ENCODE measurements at regions not wholly inside any gene's neighbourhood (a gene's known extent, or its start where the extent isn't known, plus 50 kb on each side); places are given as distances from the start of the nearest gene placed in this dataset.
A peak's percentile ranks its signal among the peaks of the same experiment; 100 is the strongest.

DNA sequence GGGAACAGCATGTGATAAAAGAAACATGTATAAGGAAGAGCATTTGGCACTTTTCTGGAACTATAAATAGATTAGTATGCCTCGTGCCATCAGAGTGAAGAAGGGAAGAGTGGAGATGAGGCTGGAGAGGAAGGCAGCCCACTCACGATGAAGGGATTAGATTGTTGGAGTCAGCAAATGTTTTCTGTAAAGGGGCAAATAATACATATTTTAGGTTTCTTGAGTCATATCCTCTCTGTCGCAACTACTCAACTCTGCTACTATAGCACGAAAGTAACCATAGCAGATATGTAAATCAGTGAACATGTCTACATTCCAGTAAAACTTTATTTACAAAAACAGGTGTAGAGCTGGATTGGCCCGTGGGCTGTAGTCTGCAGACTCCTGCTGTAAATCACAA, 147.8 kb downstream of the TENT5C start:
- H3K4me3 ChIP-seq (ENCODE audit: low read depth, low read length) = no peak overlapping the region
- no peaks in the 10 kb centered on the region for H3K36me3 ChIP-seq (ENCODE audit: control insufficient read depth in 2 of 2, insufficient read depth in 1 of 2, low read length in 2 of 2)
- CTCF ChIA-PET = interaction anchor here (0.6 to 9.3 kb wide), 57 partner anchors 8 to 1342 kb away, joined by 3 to 154 read pairs (median 4); partner anchors contain the start of gene TENT5C
- no peak overlapping the region for H3K27ac ChIP-seq (ENCODE audit: extremely low read depth, low read depth, low read length)
- H3K4me1 ChIP-seq (ENCODE audit: control insufficient read depth, insufficient read depth, low read length) = peaks cover 4% of the 10 kb centered on the region; the same call in 1 of the 2 replicates
- no peaks in the 10 kb centered on the region for H3K9me3 ChIP-seq (ENCODE audit: control insufficient read depth, insufficient read depth, low read depth, low read length)
- POLR2A ChIA-PET = no interaction called here
- TF ChIP-seq ZNF621 (tag by site-specific recombination; IDR thresholded peaks at IDR 0.05) (no peak), ZNF473 (tag by site-specific recombination; IDR thresholded peaks at IDR 0.05) (no peak), ZNF558 (tag by site-specific recombination; IDR thresholded peaks at IDR 0.05) (no peak), KLF10 (tag by site-specific recombination; IDR thresholded peaks at IDR 0.05) (no peak), ZNF354C (tag by site-specific recombination; IDR thresholded peaks at IDR 0.05; ENCODE audit: borderline replicate concordance, low read depth) (no peak), ZNF701 (tag by site-specific recombination; IDR thresholded peaks at IDR 0.05) (no peak), ZNF677 (tag by site-specific recombination; IDR thresholded peaks at IDR 0.05) (no peak), ZSCAN23 (tag by site-specific recombination; IDR thresholded peaks at IDR 0.05) (no peak), ZBTB17 (tag by site-specific recombination; IDR thresholded peaks at IDR 0.05) (no peak)
- TF ChIP-seq, protein P1, sequence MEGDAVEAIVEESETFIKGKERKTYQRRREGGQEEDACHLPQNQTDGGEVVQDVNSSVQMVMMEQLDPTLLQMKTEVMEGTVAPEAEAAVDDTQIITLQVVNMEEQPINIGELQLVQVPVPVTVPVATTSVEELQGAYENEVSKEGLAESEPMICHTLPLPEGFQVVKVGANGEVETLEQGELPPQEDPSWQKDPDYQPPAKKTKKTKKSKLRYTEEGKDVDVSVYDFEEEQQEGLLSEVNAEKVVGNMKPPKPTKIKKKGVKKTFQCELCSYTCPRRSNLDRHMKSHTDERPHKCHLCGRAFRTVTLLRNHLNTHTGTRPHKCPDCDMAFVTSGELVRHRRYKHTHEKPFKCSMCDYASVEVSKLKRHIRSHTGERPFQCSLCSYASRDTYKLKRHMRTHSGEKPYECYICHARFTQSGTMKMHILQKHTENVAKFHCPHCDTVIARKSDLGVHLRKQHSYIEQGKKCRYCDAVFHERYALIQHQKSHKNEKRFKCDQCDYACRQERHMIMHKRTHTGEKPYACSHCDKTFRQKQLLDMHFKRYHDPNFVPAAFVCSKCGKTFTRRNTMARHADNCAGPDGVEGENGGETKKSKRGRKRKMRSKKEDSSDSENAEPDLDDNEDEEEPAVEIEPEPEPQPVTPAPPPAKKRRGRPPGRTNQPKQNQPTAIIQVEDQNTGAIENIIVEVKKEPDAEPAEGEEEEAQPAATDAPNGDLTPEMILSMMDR (tag by site-specific recombination; IDR thresholded peaks at IDR 0.05) = no peak
- TF ChIP-seq, protein P2, sequence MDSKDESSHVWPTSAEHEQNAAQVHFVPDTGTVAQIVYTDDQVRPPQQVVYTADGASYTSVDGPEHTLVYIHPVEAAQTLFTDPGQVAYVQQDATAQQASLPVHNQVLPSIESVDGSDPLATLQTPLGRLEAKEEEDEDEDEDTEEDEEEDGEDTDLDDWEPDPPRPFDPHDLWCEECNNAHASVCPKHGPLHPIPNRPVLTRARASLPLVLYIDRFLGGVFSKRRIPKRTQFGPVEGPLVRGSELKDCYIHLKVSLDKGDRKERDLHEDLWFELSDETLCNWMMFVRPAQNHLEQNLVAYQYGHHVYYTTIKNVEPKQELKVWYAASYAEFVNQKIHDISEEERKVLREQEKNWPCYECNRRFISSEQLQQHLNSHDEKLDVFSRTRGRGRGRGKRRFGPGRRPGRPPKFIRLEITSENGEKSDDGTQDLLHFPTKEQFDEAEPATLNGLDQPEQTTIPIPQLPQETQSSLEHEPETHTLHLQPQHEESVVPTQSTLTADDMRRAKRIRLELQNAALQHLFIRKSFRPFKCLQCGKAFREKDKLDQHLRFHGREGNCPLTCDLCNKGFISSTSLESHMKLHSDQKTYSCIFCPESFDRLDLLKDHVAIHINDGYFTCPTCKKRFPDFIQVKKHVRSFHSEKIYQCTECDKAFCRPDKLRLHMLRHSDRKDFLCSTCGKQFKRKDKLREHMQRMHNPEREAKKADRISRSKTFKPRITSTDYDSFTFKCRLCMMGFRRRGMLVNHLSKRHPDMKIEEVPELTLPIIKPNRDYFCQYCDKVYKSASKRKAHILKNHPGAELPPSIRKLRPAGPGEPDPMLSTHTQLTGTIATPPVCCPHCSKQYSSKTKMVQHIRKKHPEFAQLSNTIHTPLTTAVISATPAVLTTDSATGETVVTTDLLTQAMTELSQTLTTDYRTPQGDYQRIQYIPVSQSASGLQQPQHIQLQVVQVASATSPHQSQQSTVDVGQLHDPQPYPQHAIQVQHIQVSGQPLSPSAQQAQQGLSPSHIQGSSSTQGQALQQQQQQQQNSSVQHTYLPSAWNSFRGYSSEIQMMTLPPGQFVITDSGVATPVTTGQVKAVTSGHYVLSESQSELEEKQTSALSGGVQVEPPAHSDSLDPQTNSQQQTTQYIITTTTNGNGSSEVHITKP (tag by site-specific recombination; IDR thresholded peaks at IDR 0.05) = no peak

DNA sequence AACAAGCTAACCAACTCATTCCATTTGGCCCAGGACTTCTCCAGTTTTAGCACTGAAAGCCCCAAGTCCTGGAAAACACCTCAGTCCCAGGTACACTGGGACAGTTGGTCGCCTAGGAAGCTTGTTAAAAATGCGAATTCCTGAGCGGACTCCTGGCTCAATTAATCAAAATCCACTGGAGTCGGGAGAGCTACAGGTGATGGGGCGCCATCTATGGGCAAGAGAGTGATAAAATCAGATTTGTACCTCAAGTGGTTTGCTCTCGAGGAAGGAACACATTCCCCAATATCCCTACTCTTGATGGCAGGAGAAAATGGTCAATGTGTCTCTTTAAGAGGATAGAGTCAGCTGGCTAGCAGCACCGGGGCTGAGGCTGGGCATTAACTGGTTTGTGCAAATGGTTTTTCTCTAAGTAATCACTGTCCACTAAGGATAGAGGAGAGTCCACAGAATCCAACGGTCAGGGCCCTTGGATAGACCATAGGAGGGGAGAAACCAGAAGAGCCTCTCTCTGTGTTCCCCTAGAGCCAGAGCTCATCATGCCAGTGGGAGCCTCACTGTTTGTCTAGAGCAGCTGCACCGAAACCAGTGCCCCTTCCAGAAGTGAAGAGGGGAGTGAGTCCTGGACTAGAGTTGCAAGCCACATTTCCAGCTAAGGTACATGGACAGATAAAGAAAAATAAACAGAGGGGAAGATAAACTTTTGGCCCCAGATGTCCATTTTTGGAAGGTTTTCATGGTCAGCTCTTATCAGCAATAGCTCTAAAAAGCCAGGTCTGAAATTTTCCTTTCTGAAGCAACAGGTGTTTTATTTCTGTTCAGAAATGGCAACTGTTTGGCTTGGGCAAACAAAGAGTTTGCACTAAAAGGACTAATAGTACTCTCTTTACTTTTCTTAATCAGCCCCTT, 148.5 kb downstream of the TENT5C start:
- Histone ChIP-seq H3K4me3 (ENCODE audit: low read depth, low read length) (no peak overlapping the region), H3K36me3 (ENCODE audit: control insufficient read depth in 2 of 2, insufficient read depth in 1 of 2, low read length in 2 of 2) (no peaks in the 10 kb centered on the region), H3K27ac (ENCODE audit: extremely low read depth, low read depth, low read length) (no peak overlapping the region), H3K4me1 (ENCODE audit: control insufficient read depth, insufficient read depth, low read length) (peaks cover 4% of the 10 kb centered on the region; the same call in 1 of the 2 replicates), H3K9me3 (ENCODE audit: control insufficient read depth, insufficient read depth, low read depth, low read length) (no peaks in the 10 kb centered on the region)
- CTCF ChIA-PET = interaction anchor here (0.6 to 9.3 kb wide), 63 partner anchors 9 to 1280 kb away, joined by 3 to 154 read pairs (median 4); partner anchors contain the start of gene TENT5C
- POLR2A ChIA-PET = no interaction called here
- TF ChIP-seq SCRT2 (tag by site-specific recombination; IDR thresholded peaks at IDR 0.05) (peak; percentile 97), ZNF341 (tag by site-specific recombination; IDR thresholded peaks at IDR 0.05; ENCODE audit: low read depth) (0 out of 2 replicates have a peak, but pooled peaks have one; percentile 23), IKZF3 (tag by site-specific recombination; IDR thresholded peaks at IDR 0.05) (peak; percentile 80), ZEB2 (tag by site-specific recombination; IDR thresholded peaks at IDR 0.05) (peak; percentile 30; the same call in 1 of the 2 replicates), SCRT1 (tag by site-specific recombination; IDR thresholded peaks at IDR 0.05; ENCODE audit: borderline replicate concordance) (peak; percentile 94), ZNF660 (tag by site-specific recombination; IDR thresholded peaks at IDR 0.05) (peak; percentile 42; the same call in 1 of the 2 replicates), ZNF501 (tag by site-specific recombination; IDR thresholded peaks at IDR 0.05) (0 out of 2 replicates have a peak, but pooled peaks have one; percentile 18), ZNF654 (tag by site-specific recombination; IDR thresholded peaks at IDR 0.05; ENCODE audit: low read depth) (peak; percentile 85), ZNF24 (tag by site-specific recombination; IDR thresholded peaks at IDR 0.05) (no peak), TCF7L2 (IDR thresholded peaks at IDR 0.05; ENCODE audit: borderline replicate concordance, low read depth, low read length) (no peak)
- TF ChIP-seq, protein P1 (tag by site-specific recombination; IDR thresholded peaks at IDR 0.05) = peak; percentile 59
- TF ChIP-seq, protein P3, sequence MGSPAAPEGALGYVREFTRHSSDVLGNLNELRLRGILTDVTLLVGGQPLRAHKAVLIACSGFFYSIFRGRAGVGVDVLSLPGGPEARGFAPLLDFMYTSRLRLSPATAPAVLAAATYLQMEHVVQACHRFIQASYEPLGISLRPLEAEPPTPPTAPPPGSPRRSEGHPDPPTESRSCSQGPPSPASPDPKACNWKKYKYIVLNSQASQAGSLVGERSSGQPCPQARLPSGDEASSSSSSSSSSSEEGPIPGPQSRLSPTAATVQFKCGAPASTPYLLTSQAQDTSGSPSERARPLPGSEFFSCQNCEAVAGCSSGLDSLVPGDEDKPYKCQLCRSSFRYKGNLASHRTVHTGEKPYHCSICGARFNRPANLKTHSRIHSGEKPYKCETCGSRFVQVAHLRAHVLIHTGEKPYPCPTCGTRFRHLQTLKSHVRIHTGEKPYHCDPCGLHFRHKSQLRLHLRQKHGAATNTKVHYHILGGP (tag by site-specific recombination; IDR thresholded peaks at IDR 0.05) = peak; percentile 72
- TF ChIP-seq, protein P4, sequence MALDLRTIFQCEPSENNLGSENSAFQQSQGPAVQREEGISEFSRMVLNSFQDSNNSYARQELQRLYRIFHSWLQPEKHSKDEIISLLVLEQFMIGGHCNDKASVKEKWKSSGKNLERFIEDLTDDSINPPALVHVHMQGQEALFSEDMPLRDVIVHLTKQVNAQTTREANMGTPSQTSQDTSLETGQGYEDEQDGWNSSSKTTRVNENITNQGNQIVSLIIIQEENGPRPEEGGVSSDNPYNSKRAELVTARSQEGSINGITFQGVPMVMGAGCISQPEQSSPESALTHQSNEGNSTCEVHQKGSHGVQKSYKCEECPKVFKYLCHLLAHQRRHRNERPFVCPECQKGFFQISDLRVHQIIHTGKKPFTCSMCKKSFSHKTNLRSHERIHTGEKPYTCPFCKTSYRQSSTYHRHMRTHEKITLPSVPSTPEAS (tag by site-specific recombination; IDR thresholded peaks at IDR 0.05) = no peak

Data from HEK293 (cell line).